ENCODE measurements at regions not wholly inside any gene's neighbourhood (a gene's known extent, or its start where the extent isn't known, plus 50 kb on each side); places are given as distances from the start of the nearest gene placed in this dataset.
A peak's percentile ranks its signal among the peaks of the same experiment; 100 is the strongest.

DNA sequence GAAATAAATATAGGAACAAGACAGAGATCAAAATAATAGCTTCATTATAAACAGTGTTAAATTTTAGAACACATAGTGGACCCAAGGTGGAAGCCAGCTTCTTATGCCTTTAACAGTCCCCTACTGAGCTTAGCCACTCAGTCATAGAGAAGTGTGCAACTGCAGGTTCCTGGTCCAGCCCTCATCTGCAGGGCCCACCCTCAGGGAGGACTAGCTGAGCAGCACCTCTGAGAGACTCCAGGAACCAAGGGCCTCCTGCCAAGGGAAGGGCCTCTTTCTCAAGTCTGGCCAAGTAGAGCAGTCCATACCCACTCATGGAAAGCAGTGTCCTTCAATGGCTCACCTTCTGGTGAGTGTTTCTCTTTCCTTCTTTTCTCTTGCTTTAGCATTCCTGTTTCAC lies 173.7 kb upstream of the PRPS1L1 start:
- DNase-seq (ENCODE audit: low spot score) = no peak

GRCh38 chr7:18202315-18203045 lies 174.8 kb upstream of the PRPS1L1 start:
- DNase-seq (ENCODE audit: low spot score) = no peak

DNA sequence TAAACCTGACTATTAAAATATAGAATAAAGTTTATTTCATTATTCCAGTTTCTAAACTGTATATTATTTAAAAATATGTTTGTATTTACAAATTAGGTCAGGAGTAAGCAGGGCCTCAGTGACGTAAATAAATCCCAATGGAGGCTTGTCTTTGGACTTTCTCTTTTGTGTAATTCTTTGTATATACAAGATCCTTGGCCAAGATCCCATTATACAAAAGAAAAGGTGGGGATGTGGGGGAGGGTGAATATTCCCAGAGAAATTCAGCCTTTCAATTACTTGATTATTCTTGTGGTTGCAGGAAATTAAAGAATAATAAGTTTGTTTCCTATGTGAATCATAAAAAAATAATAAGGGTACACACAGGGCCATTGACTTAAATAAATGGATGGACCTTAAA lies 178.7 kb upstream of the PRPS1L1 start:
- DNase-seq (ENCODE audit: low spot score) = no peak

- no peak for DNase-seq (ENCODE audit: low spot score)
Measured at GRCh38 chr7:18208921-18209320, 181.3 kb upstream of the PRPS1L1 start.

DNA sequence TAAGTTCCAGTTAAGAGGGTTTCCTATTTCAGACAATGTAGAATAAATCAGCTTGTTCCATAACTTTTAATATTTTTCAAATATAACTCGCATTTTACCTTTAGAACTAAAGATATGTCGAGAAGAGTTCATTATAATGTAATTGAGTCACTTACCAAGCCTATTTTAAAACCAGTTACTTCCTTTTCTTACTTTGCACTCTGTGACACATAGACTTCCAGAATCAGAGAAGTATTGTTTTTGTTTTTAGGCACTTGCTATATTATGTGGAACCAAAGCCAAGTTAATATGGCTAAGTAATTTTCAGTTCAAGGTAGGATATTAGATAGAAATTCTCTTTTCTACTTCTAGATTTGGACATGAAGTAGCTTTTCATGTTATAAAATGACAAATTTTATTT lies 182.7 kb upstream of the PRPS1L1 start:
- DNase-seq (ENCODE audit: low spot score) = no peak

DNA sequence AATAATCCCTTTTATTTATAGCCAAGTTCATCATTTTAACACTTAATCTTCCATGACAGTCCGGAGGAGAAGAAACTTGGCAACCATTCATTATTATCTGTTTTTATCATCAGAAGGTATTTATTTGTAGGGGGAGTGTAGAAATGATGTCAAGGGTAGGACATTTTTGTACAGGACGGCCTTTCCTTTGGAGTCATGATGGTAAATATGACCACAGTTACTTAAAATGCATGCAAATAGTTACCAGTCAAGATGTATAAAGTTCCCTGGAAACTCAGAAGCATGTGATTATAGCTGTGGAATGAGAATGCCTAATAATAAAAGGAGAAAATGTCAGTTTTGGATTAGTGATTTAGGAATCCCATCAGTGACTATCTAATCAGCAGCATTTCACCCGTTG lies 183.1 kb upstream of the PRPS1L1 start:
- DNase-seq (ENCODE audit: low spot score) = no peak

GRCh38 chr7:18212308-18212707 lies 184.7 kb upstream of the PRPS1L1 start:
- no peak for DNase-seq (ENCODE audit: low spot score)

GRCh38 chr7:18212758-18213157 lies 185.1 kb upstream of the PRPS1L1 start:
- peak; percentile 23 for DNase-seq (ENCODE audit: low spot score)

- no peak for DNase-seq (ENCODE audit: low spot score)
Measured at GRCh38 chr7:18213652-18214051, 186.0 kb upstream of the PRPS1L1 start.

- no peak for DNase-seq (ENCODE audit: low spot score)
Measured at GRCh38 chr7:18216270-18216669, 188.6 kb upstream of the PRPS1L1 start.

DNA sequence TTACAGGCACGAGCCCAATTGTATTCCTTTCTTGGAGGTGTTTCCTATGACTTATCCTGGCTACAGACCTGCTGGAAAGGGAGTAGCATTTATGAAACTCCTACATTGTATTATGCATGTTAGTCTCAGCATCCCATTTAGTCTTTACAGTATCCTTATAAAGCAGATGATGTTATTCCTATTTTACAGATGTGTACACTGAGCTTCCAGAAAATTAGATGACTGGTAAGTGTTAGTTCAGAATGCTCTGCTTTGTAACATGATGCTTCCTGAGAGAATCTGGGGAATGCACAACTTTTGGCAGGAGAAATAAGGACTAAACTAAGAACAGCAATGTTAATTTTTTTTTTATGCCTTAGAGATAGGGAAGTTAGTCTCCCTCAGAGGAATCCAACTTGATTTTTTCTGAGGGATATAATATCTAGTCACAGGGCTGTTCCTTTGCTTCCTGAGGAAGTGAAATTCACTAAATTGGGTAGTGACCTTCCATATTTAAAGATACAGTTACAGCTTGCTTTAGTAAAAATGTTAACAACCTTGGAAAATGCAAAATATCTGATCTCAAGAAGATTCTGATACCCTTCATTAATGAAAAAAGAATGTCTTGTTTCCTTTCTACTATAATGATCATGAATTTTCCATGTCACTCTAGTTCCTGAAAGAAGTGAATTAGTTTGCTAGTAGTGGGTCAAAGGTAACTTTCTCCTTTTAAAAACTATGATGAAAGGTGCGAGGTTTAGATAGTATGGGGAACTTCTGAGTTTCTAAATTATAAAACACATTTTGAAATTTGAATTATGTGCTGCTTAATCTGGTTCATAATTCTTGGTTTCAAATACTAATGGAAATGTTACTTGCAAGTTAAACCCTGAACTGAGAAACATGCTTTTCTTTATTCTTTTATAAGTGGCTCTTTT lies 194.0 kb upstream of the PRPS1L1 start:
- DNase-seq (ENCODE audit: low spot score) = no peak

DNA sequence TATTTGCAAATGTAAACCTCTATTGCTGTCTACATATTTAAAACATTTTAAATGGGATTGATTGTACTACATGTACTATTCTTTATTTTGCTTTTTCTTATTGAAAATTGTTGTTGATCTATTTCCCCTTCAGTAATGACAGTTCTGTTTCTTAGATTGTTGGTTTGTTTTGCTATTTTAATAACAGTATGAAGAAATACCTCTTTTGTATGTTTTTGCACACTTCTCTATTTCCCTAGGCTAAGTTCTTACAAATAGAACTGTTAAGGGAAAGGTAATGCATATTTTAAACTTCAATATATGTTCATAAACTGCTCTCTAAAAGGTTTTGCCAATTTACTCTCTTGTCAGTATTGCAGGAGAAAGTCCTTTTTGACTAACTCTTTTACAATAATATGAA lies 195.0 kb upstream of the PRPS1L1 start:
- no peak for DNase-seq (ENCODE audit: low spot score)

DNA sequence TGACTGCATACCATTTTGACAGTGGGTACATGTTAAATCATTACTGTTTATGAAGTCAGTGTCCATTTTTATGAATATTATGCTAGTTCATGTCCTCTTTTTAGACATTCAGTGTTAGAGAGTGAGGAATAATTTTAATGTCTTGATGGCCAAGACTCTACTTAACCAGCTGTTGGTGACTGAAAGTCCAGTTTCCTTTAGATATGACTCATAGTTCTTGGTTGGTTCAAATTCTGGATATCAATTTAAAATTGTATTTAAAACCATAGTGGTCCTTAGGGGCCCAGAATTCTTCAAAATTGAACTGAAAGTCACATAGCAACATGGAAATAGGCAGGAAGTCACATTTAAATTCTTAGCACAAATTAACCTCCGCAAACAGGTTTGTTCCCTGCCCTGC lies 196.5 kb upstream of the PRPS1L1 start:
- DNase-seq (ENCODE audit: low spot score) = no peak

DNA sequence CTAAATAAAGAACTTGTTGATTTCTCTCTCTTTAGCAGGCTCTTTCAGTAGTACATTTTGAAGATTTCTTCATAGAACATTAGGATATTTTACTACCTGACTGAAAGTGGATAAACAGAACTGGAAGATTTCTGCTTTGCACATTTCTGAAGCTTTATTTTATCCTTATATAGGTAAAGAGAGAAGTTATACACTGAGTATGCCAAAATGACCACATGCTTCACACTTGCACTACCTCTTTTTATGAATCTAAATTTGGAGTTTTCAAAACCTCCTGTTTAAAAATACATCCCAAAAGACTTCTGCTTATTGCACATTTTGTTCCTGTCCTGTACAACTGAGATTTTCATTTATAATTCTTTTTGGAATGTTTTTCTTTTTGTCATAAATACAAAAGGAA lies 197.4 kb upstream of the PRPS1L1 start:
- no peak for DNase-seq (ENCODE audit: low spot score)

DNA sequence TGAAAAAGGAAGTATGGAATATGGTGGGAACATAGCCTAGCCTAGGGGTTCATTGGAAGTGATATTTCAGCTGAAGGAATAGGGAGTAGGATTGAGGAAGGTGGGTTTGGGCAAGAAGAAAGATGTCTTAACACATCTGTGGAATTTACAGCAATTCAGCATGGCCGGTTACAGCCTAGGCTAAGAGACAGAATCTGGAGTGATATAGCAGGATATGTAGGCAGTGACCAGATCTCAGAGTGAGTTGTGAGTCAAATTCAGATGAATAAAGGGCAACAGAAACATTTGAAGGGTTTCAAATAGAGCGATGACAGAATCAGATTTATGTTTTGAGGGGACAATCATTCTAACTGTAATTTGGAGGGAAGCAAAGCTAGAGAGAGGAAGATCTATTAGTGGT lies 199.0 kb upstream of the PRPS1L1 start:
- no peak for DNase-seq (ENCODE audit: low spot score)

DNA sequence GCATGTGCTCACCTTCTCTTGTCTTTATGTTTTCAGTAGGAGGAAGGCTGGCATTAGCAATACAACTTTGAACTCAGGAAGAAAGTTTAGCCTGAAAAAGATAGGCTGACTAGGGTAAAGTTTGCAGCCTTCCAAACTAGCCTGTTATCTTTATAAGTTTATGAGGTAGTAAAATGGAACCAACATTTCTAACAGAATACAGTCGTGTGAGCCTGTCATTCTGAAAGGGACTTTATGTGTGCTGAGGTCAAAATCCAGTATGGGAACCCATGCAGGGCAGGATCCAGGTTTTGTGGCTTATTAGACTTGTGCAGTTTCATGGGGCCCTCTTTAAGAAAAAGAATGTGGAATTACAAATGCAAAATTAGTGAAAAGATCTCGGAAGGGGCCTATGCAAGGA lies 201.0 kb upstream of the PRPS1L1 start:
- no peak for DNase-seq (ENCODE audit: low spot score)

- no peak for DNase-seq (ENCODE audit: low spot score)
Measured at GRCh38 chr7:18230271-18230670, 202.6 kb upstream of the PRPS1L1 start.

- DNase-seq (ENCODE audit: low spot score) = no peak
Measured at GRCh38 chr7:18231854-18232253, 204.2 kb upstream of the PRPS1L1 start.

DNA sequence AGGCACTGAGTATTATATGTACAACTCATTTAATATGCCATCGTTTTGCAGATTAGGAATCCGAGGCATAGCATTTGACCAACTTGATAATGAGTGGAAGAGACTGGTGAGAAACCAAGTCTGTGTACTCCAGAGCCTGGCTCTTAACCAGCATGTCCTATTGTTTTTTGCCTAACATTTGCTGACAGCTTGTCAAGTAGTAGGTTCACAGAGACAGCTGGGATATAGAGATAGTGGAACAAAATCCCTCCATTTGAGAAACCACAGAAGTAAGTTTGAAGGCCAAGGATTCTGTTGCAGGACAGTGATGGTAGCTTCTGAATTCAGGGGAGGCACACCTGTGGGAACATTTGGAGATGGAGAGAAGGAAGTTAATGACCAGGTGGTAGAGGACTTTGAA lies 206.9 kb upstream of the PRPS1L1 start:
- no peak for DNase-seq (ENCODE audit: low spot score)

GRCh38 chr7:18235819-18236218 lies 208.2 kb upstream of the PRPS1L1 start:
- no peak for DNase-seq (ENCODE audit: low spot score)

DNA sequence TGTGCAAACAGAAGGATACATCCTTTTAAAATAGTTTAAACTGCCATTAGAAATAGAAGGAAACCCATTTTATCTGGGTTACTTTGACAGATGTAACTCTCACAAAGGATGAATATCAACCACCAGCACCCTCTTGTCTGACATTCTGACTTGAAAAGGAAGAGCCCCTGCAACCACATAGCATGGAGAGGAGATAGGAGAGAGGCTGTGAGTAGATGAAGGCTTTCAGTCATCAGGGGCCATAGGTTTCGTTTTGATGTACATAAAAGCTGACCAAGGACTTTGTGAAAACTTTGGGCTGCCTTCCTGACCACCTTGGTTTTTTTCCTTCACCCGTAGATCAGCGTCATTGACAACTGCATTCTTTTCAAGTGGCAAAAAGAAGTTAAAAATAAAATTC lies 211.6 kb upstream of the PRPS1L1 start:
- no peak for DNase-seq (ENCODE audit: low spot score)

DNA sequence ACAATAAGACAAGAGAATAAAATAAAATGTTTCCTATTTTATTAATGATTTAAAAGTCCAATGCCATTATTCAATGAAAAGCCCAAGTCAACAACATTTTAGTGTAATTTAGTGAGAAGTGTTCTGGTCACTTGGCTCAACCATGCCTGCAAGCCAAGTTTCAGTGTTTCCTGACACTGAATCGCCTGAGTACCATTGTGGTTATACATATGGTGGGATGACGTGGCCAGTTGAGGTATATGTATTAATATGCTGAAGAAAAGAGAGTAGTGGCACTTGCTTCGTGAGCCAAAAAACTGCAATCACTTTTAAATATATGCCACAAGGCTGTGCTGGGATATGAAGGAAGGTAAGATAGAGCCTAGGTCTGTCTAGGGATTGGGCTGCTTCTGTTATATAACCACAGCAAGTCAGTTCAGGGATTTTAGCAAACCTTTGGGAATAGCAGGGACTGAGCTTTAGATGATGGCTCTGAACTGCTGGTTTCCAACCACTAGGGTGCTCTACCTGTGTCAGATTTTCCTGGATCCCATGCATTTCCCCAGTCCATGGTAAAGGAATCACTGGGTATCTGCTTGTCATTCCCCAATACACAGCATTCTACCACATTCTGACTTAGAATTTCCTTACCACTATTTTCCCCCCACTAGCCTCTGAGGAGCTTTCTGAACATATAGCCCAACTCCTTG lies 214.0 kb upstream of the PRPS1L1 start:
- DNase-seq (ENCODE audit: low spot score) = no peak

DNA sequence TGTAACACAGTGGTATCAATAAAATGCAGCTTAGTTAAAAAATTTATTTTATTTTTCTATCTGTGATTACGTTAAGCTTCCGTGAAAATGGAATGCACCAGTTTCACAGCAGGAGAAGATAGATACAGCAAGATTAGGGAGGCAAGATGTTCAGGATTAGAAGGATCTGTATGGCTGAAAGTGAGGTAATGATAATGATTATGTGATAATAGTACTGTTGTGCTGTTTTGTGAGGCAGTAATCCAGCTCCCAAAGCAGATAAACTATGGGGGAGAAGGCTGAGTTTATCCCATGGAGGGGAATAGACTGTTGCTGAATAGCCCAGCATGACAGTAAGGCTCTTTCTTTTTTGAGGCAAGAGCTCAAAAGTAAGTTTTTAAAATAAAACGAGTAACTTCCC lies 216.1 kb upstream of the PRPS1L1 start:
- DNase-seq (ENCODE audit: low spot score) = no peak

Measured in hepatic stellate cell (primary cell).